GM12891 (cell line): ENCODE measurements at regions not wholly inside any gene's neighbourhood (a gene's known extent, or its start where the extent isn't known, plus 50 kb on each side); places are given as distances from the start of the nearest gene placed in this dataset.

ENCODE experiments used
- PAX5 ChIP-seq: IDR thresholded peaks from 2 replicates; pipeline ENCODE4 v1.6.1; 2011; ENCODE audit warnings: low read length, moderate library complexity, mild to moderate bottlenecking; ENCODE audit not compliant: insufficient read depth, severe bottlenecking
- POLR2A ChIP-seq: IDR thresholded peaks from 2 replicates; pipeline ENCODE4 v1.6.1; 2011; ENCODE audit warnings: low read depth, low read length, control low read depth
- POLR2AphosphoS5 ChIP-seq: IDR thresholded peaks from 2 replicates; pipeline ENCODE4 v1.6.1; 2011; ENCODE audit warnings: low read depth, low read length, control low read depth
- SPI1 ChIP-seq: IDR thresholded peaks from 2 replicates; pipeline ENCODE4 v1.6.1; 2011; ENCODE audit warnings: low read depth, low read length, control low read depth
- TAF1 ChIP-seq: IDR thresholded peaks from 2 replicates; pipeline ENCODE4 v1.6.1; 2011; ENCODE audit warnings: low read depth, low read length, control low read depth

DNA sequence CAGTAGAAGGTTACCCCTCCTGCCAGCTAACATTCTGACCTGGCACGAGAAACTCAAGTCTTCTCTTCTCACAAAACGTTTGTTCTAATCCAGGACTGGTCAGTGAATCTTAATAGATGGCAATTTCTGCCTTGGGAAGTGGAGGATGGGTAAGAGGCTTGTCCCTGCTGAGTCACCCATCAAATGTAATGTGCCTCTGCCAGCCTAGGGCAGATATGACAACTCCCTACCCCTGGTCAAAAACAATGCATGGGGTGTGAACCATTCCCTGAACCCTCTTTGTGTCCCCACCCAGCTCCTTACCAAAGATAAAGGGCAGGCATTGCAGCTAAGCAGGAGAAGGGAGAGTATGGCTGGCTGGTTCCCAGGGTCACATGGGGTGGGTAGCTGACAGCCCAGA is 1052.9 kb downstream of the GALC start:
- TF ChIP-seq POLR2A (no peak), TAF1 (no peak), PAX5 (no peak), POLR2AphosphoS5 (no peak), SPI1 (no peak)
